Renal cortex interstitium (tissue), 11 donors: ENCODE measurements at regions not wholly inside any gene's neighbourhood (a gene's known extent, or its start where the extent isn't known, plus 50 kb on each side); places are given as distances from the start of the nearest gene placed in this dataset.
"Not testable (repeated sequence)": the region's sequence is repeated elsewhere in the genome, so short reads cannot be mapped to it uniquely, and the experiment has no call there.

Experiments
- DNase-seq, 11 donors: peaks; one replicate each; pipeline ENCODE4 v3.0.0-alpha.2; 2013; ENCODE audit warnings: low read depth in 9 of 11, low spot score in 4 of 11; ENCODE audit errors: extremely low read depth in 1 of 11

- no peak for DNase-seq
Measured at GRCh38 chr4:100049872-100050271, 99.8 kb upstream of the H2AZ1 start.

- DNase-seq: no peak
Measured at GRCh38 chr4:100042711-100043110, 92.6 kb upstream of the H2AZ1 start.

GRCh38 chr4:100042235-100042634 is 92.2 kb upstream of the H2AZ1 start:
- DNase-seq: no peak

GRCh38 chr4:100041646-100042045 is 91.6 kb upstream of the H2AZ1 start:
- no peak for DNase-seq

- no peak for DNase-seq
Measured at GRCh38 chr4:100034023-100034664, 84.1 kb upstream of the H2AZ1 start.

- DNase-seq: no peak
Measured at GRCh38 chr4:100026066-100026465, 76.0 kb upstream of the H2AZ1 start.

GRCh38 chr4:100023800-100024199 is 73.7 kb upstream of the H2AZ1 start:
- no peak for DNase-seq

GRCh38 chr4:100022792-100023222 is 72.7 kb upstream of the H2AZ1 start:
- no peak for DNase-seq

GRCh38 chr4:100019821-100020220 is 69.7 kb upstream of the H2AZ1 start:
- DNase-seq: no peak

GRCh38 chr4:100017637-100018310 is 67.7 kb upstream of the H2AZ1 start:
- DNase-seq: no peak

GRCh38 chr4:100016191-100016590 is 66.1 kb upstream of the H2AZ1 start:
- no peak for DNase-seq

- DNase-seq: no peak
Measured at GRCh38 chr4:100014616-100015015, 64.5 kb upstream of the H2AZ1 start.

GRCh38 chr4:100009490-100009889 is 59.4 kb upstream of the H2AZ1 start:
- no peak for DNase-seq

- no peak for DNase-seq
Measured at GRCh38 chr4:100008048-100008447, 58.0 kb upstream of the H2AZ1 start.

GRCh38 chr4:100006161-100006560 is 56.1 kb upstream of the H2AZ1 start:
- not testable (repeated sequence) for DNase-seq
